Adrenal gland (tissue), 9 donors: ENCODE measurements at regions not wholly inside any gene's neighbourhood (a gene's known extent, or its start where the extent isn't known, plus 50 kb on each side); places are given as distances from the start of the nearest gene placed in this dataset.

Experiments
- DNase-seq, 7 donors: peaks; one replicate each; pipeline ENCODE4 v3.0.0-alpha.2; 2019 to 2020
- H3K27ac ChIP-seq, 5 donors: fragments of 200-600 bp; sonication (generic) in 4 of 5; 1 replicate in 3 of 5; 2 replicates in 2 of 5; pipeline versions ENCODE4 v1.5.1 to v1.8.0; 2016 to 2020; ENCODE audit warnings: mild to moderate bottlenecking in 1 of 5
- H3K27me3 ChIP-seq: fragments of 200-600 bp; 2 replicates; pipeline ENCODE4 v1.8.0; 2021
- H3K36me3 ChIP-seq, 2 donors: fragments of 200-600 bp; replicated peaks in 1 of 2; 1 replicate in 1 of 2; 2 replicates in 1 of 2; pipeline versions ENCODE4 v1.5.1 to v1.8.0; 2018 to 2022
- H3K4me1 ChIP-seq, 2 donors: fragments of 200-600 bp; replicated peaks in 1 of 2; 1 replicate in 1 of 2; 2 replicates in 1 of 2; pipeline versions ENCODE4 v1.5.1 to v1.8.0; 2018 to 2021
- H3K4me3 ChIP-seq, 4 donors: fragments of 200-600 bp; sonication (generic) in 3 of 4; one replicate each; pipeline ENCODE4 v1.5.1; 2016 to 2018
- H3K9me3 ChIP-seq, 3 donors: fragments of 200-600 bp; sonication (generic) in 1 of 3; replicated peaks in 1 of 3; 1 replicate in 2 of 3; 2 replicates in 1 of 3; pipeline versions ENCODE4 v1.5.1 to v1.8.0; 2016 to 2021
- CTCF ChIP-seq, 6 experiments: fragments of 450-650 bp in 4 of 6; fragments of 200-600 bp in 2 of 6; sonication (generic) in 1 of 6; IDR thresholded peaks; 1 replicate in 5 of 6; 2 replicates in 1 of 6; pipeline versions ENCODE4 v1.5.1 to v1.8.0; 2016 to 2021; ENCODE audit warnings: antibody characterized with exemption in 6 of 6, mild to moderate bottlenecking in 2 of 6, moderate library complexity in 1 of 6
- POLR2A ChIP-seq, 2 donors: fragments of 450-650 bp; IDR thresholded peaks; one replicate each; pipeline ENCODE4 v1.6.1; 2017; ENCODE audit warnings: antibody characterized with exemption in 2 of 2, mild to moderate bottlenecking in 2 of 2, moderate library complexity in 1 of 2
- WGBS, 4 donors: extraction: QIAGEN DNeasy Blood & Tissue Kit in 2 of 4; methylation state at CpG; one replicate each; pipeline versions ENCODE4 v1.1.5 to v1.1.7; 2013 to 2017; 5-methylcytosine and 5-hydroxymethylcytosine counted together
- intact Hi-C, 2 donors: fragments of 100-400 bp; cut with DNase I; formaldehyde crosslinking; loops; one replicate each; pipeline versions ENCODE4 v1.14.1 to v1.15.0; 2022 to 2023
- donor health status: healthy with polysubstance abuse.
- donor health status: Bipolar disorder and iron deficiency.
- donor health status: DM: yes; HTN: yes; CAD: no.
- donor health status: DM: no; HTN: no; CAD: no.
- donor health status: DM: no; HTN: no; CAD: no.

- TF ChIP-seq POLR2A (IDR thresholded peaks at IDR 0.05) (no peak), CTCF (IDR thresholded peaks at IDR 0.05) (no peak)
- H3K27ac ChIP-seq = no peak overlapping the region
- H3K4me1 ChIP-seq = no peaks in the 10 kb centered on the region
- no peak overlapping the region for H3K4me3 ChIP-seq
- no peak for DNase-seq
- no peaks in the 10 kb centered on the region for H3K36me3 ChIP-seq
- intact Hi-C loops = no loop called here
- H3K27me3 ChIP-seq = no peaks in the 10 kb centered on the region
- H3K9me3 ChIP-seq = no peaks in the 10 kb centered on the region
- 75 to 83% (median 82%) methylated on average over 1 of the region's 1 CpG for WGBS, 4 donors
These were observed 632.9 kb downstream of the MAFB start for GRCh38 chr20:40056171-40056570.

DNA sequence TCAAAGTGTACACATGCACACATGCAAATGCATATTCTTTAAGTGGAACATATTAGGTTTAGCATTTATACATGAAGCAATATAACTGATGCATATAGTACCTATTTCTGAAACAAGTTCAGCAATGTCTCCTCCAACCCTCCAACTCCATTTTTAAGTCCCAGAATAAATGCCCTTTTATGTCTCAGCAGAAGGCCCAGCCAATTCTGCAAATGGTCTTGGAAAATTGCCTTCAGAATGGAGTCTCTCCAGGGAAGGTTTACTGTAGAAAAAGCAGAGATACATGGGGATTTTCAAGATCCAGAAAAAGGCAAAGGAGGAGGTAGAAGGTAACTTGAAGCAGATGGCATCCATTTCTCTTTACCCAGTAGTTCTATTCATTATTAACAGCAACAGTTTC is 633.3 kb downstream of the MAFB start:
- Histone ChIP-seq H3K4me3 (no peak overlapping the region), H3K27me3 (no peaks in the 10 kb centered on the region), H3K36me3 (no peaks in the 10 kb centered on the region), H3K9me3 (no peaks in the 10 kb centered on the region), H3K27ac (no peak overlapping the region), H3K4me1 (no peaks in the 10 kb centered on the region)
- intact Hi-C loops = no loop called here
- TF ChIP-seq CTCF (IDR thresholded peaks at IDR 0.05) (no peak), POLR2A (IDR thresholded peaks at IDR 0.05) (no peak)
- DNase-seq = no peak

DNA sequence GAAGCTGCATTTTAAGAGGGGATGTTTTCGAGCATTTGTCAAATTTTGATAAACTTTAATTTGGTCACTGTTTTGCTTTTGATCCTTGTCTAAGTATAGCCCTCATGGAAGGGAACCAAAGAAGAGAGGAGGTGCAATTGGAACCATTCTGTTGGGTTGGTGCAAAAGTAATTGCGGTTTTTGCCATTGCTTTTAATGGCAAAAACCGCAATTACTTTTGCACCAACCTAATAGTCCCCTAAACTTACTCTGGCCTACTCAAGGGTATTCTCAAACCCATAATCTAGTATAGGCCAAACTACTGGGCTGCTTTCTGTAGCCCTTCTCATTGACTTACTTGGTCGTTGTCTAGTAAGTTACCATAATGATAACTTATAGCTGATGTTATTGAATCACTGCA is 634.7 kb downstream of the MAFB start:
- Histone ChIP-seq H3K4me3 (no peak overlapping the region), H3K36me3 (no peaks in the 10 kb centered on the region), H3K27me3 (no peaks in the 10 kb centered on the region), H3K9me3 (no peaks in the 10 kb centered on the region), H3K27ac (no peak overlapping the region), H3K4me1 (no peaks in the 10 kb centered on the region)
- DNase-seq = no peak
- TF ChIP-seq POLR2A (IDR thresholded peaks at IDR 0.05) (no peak), CTCF (IDR thresholded peaks at IDR 0.05) (no peak)
- 69 to 83% (median 75%) methylated on average over 4 of the region's 4 CpGs for WGBS, 4 donors
- intact Hi-C loops = no loop called here

DNA sequence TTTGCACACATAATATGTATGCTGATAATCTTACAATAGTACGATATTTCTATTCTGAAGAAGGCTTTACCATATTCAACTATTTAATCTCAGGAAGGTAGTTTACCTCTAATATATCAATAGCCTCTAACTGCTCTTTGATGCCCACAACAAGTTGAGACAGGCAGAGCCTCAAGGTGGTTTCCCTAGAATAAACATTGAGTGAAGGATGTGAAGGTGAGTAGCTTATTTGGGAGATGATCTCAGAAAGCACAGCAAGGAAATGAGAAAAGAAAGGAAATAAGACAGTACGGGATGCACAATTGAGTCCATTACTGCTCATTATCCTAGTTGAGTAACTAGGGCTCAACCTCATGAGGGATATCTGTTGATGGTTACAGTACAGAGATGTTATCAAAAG is 638.4 kb downstream of the MAFB start:
- no peak overlapping the region for H3K27ac ChIP-seq
- no peaks in the 10 kb centered on the region for H3K4me1 ChIP-seq
- WGBS, 4 donors = 87 to 96% (median 91%) methylated on average over 2 of the region's 2 CpGs
- no peaks in the 10 kb centered on the region for H3K36me3 ChIP-seq
- no peaks in the 10 kb centered on the region for H3K9me3 ChIP-seq
- DNase-seq = no peak
- no peak overlapping the region for H3K4me3 ChIP-seq
- TF ChIP-seq POLR2A (IDR thresholded peaks at IDR 0.05) = no peak
- TF ChIP-seq CTCF (IDR thresholded peaks at IDR 0.05) = no peak
- H3K27me3 ChIP-seq = no peaks in the 10 kb centered on the region
- intact Hi-C loops = no loop called here
